ENCODE measurements at regions not wholly inside any gene's neighbourhood (a gene's known extent, or its start where the extent isn't known, plus 50 kb on each side); places are given as distances from the start of the nearest gene placed in this dataset.
"Not testable (repeated sequence)": the region's sequence is repeated elsewhere in the genome, so short reads cannot be mapped to it uniquely, and the experiment has no call there.

DNA sequence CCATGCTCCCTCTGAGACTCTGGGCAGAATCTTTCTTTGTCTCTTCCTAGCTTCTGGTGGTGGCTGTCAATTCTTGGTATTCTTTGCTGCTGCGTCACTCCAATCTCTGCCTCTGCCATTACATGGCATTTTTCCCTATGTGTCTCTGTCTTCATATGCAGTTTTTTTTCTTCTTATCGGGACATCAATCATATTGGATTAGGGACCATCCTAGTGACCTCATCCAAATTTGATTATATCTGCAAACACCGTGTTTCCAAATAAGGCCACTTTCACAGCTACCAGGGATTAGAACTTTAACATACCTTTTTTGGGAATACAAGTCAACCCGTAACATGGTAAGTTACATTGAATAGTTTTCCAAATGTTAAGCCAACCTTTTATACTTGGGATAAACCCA, 358.2 kb upstream of the FRG2C start:
- Mint-ChIP-seq H3K36me3 (no peaks in the 10 kb centered on the region), H3K27ac (no peak overlapping the region)

DNA sequence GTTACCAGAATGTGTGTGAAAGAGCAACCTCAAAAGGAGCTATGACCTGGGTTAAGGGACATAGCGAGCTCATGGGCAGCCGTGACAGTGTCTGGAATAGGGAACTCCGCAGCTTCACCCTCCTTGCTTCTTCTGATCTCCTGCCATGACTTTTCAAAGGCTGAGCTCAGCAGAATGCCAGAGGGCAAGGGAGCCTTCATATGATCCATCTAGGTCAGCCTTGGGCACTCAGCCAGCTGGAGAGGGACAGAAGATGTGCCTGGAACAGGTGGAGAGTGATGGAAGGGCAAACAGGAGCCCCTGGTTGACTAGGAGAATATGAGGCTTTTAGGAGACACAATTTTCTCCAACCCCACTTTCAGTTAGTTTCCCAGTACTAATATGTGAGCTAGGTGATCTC, 352.8 kb upstream of the FRG2C start:
- not testable (repeated sequence) for ATAC-seq (ENCODE audit: low read depth in 2 of 2); H3K4me1 ChIP-seq (ENCODE audit: control insufficient read depth, insufficient read depth, low read length, poor library complexity, severe bottlenecking); H3K4me3 Mint-ChIP-seq; H3K27me3 Mint-ChIP-seq; H3K27ac Mint-ChIP-seq; H3K4me3 ChIP-seq (ENCODE audit: low read depth, low read length); H3K27ac ChIP-seq (ENCODE audit: insufficient read depth, low read length, poor library complexity, severe bottlenecking); H3K36me3 Mint-ChIP-seq; DNase-seq; H3K36me3 ChIP-seq (ENCODE audit: control insufficient read depth, insufficient read depth, low read length); H3K9me3 ChIP-seq (ENCODE audit: control insufficient read depth in 2 of 2, low read length in 2 of 2); H3K9me3 Mint-ChIP-seq; H3K27me3 ChIP-seq (ENCODE audit: control insufficient read depth, insufficient read depth, low read length); H3K4me1 Mint-ChIP-seq

More for the DNA sequence above, 358.2 kb upstream of the FRG2C start:
- no peaks in the 10 kb centered on the region for H3K27me3 Mint-ChIP-seq
- Histone ChIP-seq H3K4me3 (ENCODE audit: low read depth, low read length) (no peak overlapping the region), H3K4me1 (ENCODE audit: control insufficient read depth, insufficient read depth, low read length, poor library complexity, severe bottlenecking) (no peaks in the 10 kb centered on the region), H3K9me3 (ENCODE audit: control insufficient read depth in 2 of 2, low read length in 2 of 2) (no peaks in the 10 kb centered on the region), H3K27me3 (ENCODE audit: control insufficient read depth, insufficient read depth, low read length) (no peaks in the 10 kb centered on the region), H3K36me3 (ENCODE audit: control insufficient read depth, insufficient read depth, low read length) (no peaks in the 10 kb centered on the region), H3K27ac (ENCODE audit: insufficient read depth, low read length, poor library complexity, severe bottlenecking) (no peak overlapping the region)
- H3K4me3 Mint-ChIP-seq, result no peak overlapping the region
- no peaks in the 10 kb centered on the region for H3K4me1 Mint-ChIP-seq
- H3K9me3 Mint-ChIP-seq, result peaks cover 0 to 5% (median 2%) of the 10 kb centered on the region in 7 donors
- DNase-seq (no peak), ATAC-seq (ENCODE audit: low read depth in 2 of 2) (no peak)

DNA sequence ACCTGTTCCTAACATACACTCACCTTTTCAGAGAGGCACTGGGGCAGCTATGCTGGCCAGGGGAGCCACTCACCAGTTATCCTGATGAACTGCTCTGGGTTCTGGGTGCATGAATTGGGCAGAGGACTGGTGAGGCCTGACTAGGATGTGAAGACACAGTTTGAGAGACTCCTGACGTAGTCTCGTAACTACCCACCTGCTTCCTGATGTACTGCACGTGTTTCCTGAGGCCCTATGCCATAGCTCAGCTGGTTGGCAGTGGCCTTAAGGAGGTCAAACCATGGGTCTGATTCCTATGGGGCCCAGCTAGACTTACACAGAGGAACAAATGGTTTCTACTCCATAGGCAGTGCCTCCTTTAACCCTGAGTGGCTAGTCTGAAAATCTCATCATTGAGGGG, 351.7 kb upstream of the FRG2C start:
- ATAC-seq (ENCODE audit: low read depth in 2 of 2); H3K4me3 ChIP-seq (ENCODE audit: low read depth, low read length); H3K27ac ChIP-seq (ENCODE audit: insufficient read depth, low read length, poor library complexity, severe bottlenecking); H3K27ac Mint-ChIP-seq; H3K4me1 ChIP-seq (ENCODE audit: control insufficient read depth, insufficient read depth, low read length, poor library complexity, severe bottlenecking); H3K9me3 Mint-ChIP-seq; H3K27me3 ChIP-seq (ENCODE audit: control insufficient read depth, insufficient read depth, low read length); H3K36me3 ChIP-seq (ENCODE audit: control insufficient read depth, insufficient read depth, low read length); H3K4me1 Mint-ChIP-seq; DNase-seq; H3K27me3 Mint-ChIP-seq; H3K9me3 ChIP-seq (ENCODE audit: control insufficient read depth in 2 of 2, low read length in 2 of 2); H3K36me3 Mint-ChIP-seq; H3K4me3 Mint-ChIP-seq: not testable (repeated sequence)

GRCh38 chr3:75319776-75320175, 344.4 kb upstream of the FRG2C start:
- not testable (repeated sequence) for H3K4me3 Mint-ChIP-seq; ATAC-seq (ENCODE audit: low read depth in 2 of 2); H3K27me3 Mint-ChIP-seq; H3K27me3 ChIP-seq (ENCODE audit: control insufficient read depth, insufficient read depth, low read length); H3K27ac Mint-ChIP-seq; H3K4me1 ChIP-seq (ENCODE audit: control insufficient read depth, insufficient read depth, low read length, poor library complexity, severe bottlenecking); H3K4me3 ChIP-seq (ENCODE audit: low read depth, low read length); H3K4me1 Mint-ChIP-seq; H3K27ac ChIP-seq (ENCODE audit: insufficient read depth, low read length, poor library complexity, severe bottlenecking); DNase-seq; H3K36me3 Mint-ChIP-seq; H3K36me3 ChIP-seq (ENCODE audit: control insufficient read depth, insufficient read depth, low read length); H3K9me3 ChIP-seq (ENCODE audit: control insufficient read depth in 2 of 2, low read length in 2 of 2); H3K9me3 Mint-ChIP-seq

GRCh38 chr3:75320369-75320768, 343.8 kb upstream of the FRG2C start:
- H3K9me3 Mint-ChIP-seq, result peaks cover 0 to 2% (median 0%) of the 10 kb centered on the region in 7 donors
- Histone ChIP-seq H3K27ac (ENCODE audit: insufficient read depth, low read length, poor library complexity, severe bottlenecking) (no peak overlapping the region), H3K4me1 (ENCODE audit: control insufficient read depth, insufficient read depth, low read length, poor library complexity, severe bottlenecking) (no peaks in the 10 kb centered on the region), H3K36me3 (ENCODE audit: control insufficient read depth, insufficient read depth, low read length) (no peaks in the 10 kb centered on the region), H3K27me3 (ENCODE audit: control insufficient read depth, insufficient read depth, low read length) (no peaks in the 10 kb centered on the region), H3K4me3 (ENCODE audit: low read depth, low read length) (no peak overlapping the region), H3K9me3 (ENCODE audit: control insufficient read depth in 2 of 2, low read length in 2 of 2) (no peaks in the 10 kb centered on the region)
- no peak for ATAC-seq (ENCODE audit: low read depth in 2 of 2)
- no peak for DNase-seq
- no peaks in the 10 kb centered on the region for H3K36me3 Mint-ChIP-seq
- no peaks in the 10 kb centered on the region for H3K27me3 Mint-ChIP-seq
- H3K4me3 Mint-ChIP-seq, result no peak overlapping the region
- H3K27ac Mint-ChIP-seq, result no peak overlapping the region
- no peaks in the 10 kb centered on the region for H3K4me1 Mint-ChIP-seq

GRCh38 chr3:75321060-75321459, 343.1 kb upstream of the FRG2C start:
- H3K9me3 ChIP-seq (ENCODE audit: control insufficient read depth in 2 of 2, low read length in 2 of 2), result no peaks in the 10 kb centered on the region
- Mint-ChIP-seq H3K36me3 (no peaks in the 10 kb centered on the region), H3K9me3 (peaks cover 0 to 2% (median 0%) of the 10 kb centered on the region in 7 donors), H3K4me1 (no peaks in the 10 kb centered on the region), H3K27ac (no peak overlapping the region), H3K27me3 (no peaks in the 10 kb centered on the region), H3K4me3 (no peak overlapping the region)
- DNase-seq, result no peak
- H3K4me3 ChIP-seq (ENCODE audit: low read depth, low read length), result no peak overlapping the region
- ATAC-seq (ENCODE audit: low read depth in 2 of 2), result no peak
- no peaks in the 10 kb centered on the region for H3K36me3 ChIP-seq (ENCODE audit: control insufficient read depth, insufficient read depth, low read length)
- no peak overlapping the region for H3K27ac ChIP-seq (ENCODE audit: insufficient read depth, low read length, poor library complexity, severe bottlenecking)
- H3K27me3 ChIP-seq (ENCODE audit: control insufficient read depth, insufficient read depth, low read length), result no peaks in the 10 kb centered on the region
- no peaks in the 10 kb centered on the region for H3K4me1 ChIP-seq (ENCODE audit: control insufficient read depth, insufficient read depth, low read length, poor library complexity, severe bottlenecking)

- H3K36me3 Mint-ChIP-seq; H3K9me3 Mint-ChIP-seq; H3K9me3 ChIP-seq (ENCODE audit: control insufficient read depth in 2 of 2, low read length in 2 of 2); H3K27me3 Mint-ChIP-seq; H3K36me3 ChIP-seq (ENCODE audit: control insufficient read depth, insufficient read depth, low read length); H3K27ac ChIP-seq (ENCODE audit: insufficient read depth, low read length, poor library complexity, severe bottlenecking); H3K27me3 ChIP-seq (ENCODE audit: control insufficient read depth, insufficient read depth, low read length); H3K27ac Mint-ChIP-seq; H3K4me3 ChIP-seq (ENCODE audit: low read depth, low read length); H3K4me3 Mint-ChIP-seq; H3K4me1 Mint-ChIP-seq; ATAC-seq (ENCODE audit: low read depth in 2 of 2); DNase-seq; H3K4me1 ChIP-seq (ENCODE audit: control insufficient read depth, insufficient read depth, low read length, poor library complexity, severe bottlenecking): not testable (repeated sequence)
Measured at GRCh38 chr3:75323936-75324335, 340.2 kb upstream of the FRG2C start.

DNA sequence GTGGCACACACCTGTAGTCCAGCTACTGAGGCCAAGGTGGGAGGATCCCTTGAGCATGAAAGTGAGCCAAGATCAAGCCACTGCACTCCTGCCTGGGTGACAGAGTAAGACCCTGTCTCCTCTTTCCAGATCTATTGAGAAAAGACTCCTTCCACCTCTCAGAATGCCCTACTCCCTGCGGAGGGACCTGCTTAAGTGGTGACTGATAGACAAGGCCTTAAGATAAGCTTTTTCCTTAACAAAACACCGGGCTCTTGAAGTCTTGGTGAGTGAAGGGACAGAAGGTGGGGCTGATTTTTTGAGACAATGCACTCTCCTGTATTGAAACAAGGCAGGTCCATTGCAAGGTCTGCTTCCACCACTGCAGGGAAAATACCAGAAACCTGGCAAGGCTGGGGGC, 338.4 kb upstream of the FRG2C start:
- H3K27me3 Mint-ChIP-seq, result no peaks in the 10 kb centered on the region
- H3K9me3 ChIP-seq (ENCODE audit: control insufficient read depth in 2 of 2, low read length in 2 of 2), result no peaks in the 10 kb centered on the region
- H3K4me3 Mint-ChIP-seq, result no peak overlapping the region
- no peak overlapping the region for H3K4me3 ChIP-seq (ENCODE audit: low read depth, low read length)
- no peak overlapping the region for H3K27ac ChIP-seq (ENCODE audit: insufficient read depth, low read length, poor library complexity, severe bottlenecking)
- DNase-seq (no peak), ATAC-seq (ENCODE audit: low read depth in 2 of 2) (no peak)
- H3K9me3 Mint-ChIP-seq, result peaks cover 0 to 2% (median 0%) of the 10 kb centered on the region in 7 donors
- no peaks in the 10 kb centered on the region for H3K27me3 ChIP-seq (ENCODE audit: control insufficient read depth, insufficient read depth, low read length)
- H3K36me3 ChIP-seq (ENCODE audit: control insufficient read depth, insufficient read depth, low read length), result no peaks in the 10 kb centered on the region
- H3K27ac Mint-ChIP-seq, result no peak overlapping the region
- no peaks in the 10 kb centered on the region for H3K4me1 ChIP-seq (ENCODE audit: control insufficient read depth, insufficient read depth, low read length, poor library complexity, severe bottlenecking)
- no peaks in the 10 kb centered on the region for H3K4me1 Mint-ChIP-seq
- H3K36me3 Mint-ChIP-seq, result no peaks in the 10 kb centered on the region
